ENCODE measurements at regions not wholly inside any gene's neighbourhood (a gene's known extent, or its start where the extent isn't known, plus 50 kb on each side); places are given as distances from the start of the nearest gene placed in this dataset.

DNA sequence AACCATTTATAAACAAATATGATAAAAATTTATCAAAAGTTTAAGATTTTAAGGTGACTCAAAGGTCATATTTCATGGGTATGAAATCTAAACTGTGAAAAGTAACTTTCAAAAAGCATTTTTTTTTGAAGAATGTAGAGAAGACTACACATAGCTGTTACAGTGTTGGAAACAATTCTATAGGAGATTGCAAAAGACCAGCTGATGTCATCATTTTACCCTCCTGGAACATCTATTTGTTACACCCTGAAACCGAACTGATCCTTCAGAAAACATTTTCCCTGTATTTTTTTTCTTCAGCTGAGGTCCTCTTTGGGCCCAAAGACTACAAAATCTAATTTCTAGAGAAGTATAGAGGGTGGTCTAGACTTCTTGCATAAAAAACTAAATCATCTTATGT is 297.5 kb upstream of the FERMT1 start:
- Histone ChIP-seq H3K9me3 (no peaks in the 10 kb centered on the region), H3K4me1 (no peaks in the 10 kb centered on the region), H3K36me3 (no peaks in the 10 kb centered on the region), H3K4me3 (no peak overlapping the region), H3K27ac (no peak overlapping the region), H3K27me3 (no peaks in the 10 kb centered on the region)
- TF ChIP-seq, protein P1, sequence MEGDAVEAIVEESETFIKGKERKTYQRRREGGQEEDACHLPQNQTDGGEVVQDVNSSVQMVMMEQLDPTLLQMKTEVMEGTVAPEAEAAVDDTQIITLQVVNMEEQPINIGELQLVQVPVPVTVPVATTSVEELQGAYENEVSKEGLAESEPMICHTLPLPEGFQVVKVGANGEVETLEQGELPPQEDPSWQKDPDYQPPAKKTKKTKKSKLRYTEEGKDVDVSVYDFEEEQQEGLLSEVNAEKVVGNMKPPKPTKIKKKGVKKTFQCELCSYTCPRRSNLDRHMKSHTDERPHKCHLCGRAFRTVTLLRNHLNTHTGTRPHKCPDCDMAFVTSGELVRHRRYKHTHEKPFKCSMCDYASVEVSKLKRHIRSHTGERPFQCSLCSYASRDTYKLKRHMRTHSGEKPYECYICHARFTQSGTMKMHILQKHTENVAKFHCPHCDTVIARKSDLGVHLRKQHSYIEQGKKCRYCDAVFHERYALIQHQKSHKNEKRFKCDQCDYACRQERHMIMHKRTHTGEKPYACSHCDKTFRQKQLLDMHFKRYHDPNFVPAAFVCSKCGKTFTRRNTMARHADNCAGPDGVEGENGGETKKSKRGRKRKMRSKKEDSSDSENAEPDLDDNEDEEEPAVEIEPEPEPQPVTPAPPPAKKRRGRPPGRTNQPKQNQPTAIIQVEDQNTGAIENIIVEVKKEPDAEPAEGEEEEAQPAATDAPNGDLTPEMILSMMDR (IDR thresholded peaks at IDR 0.05), result no peak
- intact Hi-C loops (cut with DNase I; ENCODE audit: low total_unique reads), result no loop called here
- DNase-seq, result no peak

DNA sequence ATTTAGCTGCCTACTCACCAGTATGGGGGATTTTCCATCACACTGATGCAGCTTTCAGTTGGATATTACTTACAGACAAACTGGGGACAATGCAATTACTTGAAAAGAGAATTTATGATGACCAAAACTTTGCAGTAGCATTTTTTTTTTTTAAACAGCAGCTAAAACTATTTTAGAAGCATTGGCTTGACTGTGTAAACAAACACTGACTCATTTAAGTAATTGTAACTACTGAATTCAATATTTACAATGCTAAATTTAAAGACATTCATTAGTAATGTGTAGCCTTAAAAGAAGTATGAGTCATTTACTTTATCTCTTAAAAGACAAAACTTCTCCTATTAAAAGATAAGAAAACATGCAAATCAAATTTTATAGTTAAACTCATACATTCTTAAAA is 295.9 kb upstream of the FERMT1 start:
- no peak overlapping the region for H3K27ac ChIP-seq
- intact Hi-C loops (cut with DNase I; ENCODE audit: low total_unique reads), result no loop called here
- H3K4me1 ChIP-seq, result no peaks in the 10 kb centered on the region
- TF ChIP-seq, protein P1 (IDR thresholded peaks at IDR 0.05), result no peak
- no peaks in the 10 kb centered on the region for H3K9me3 ChIP-seq
- no peak for DNase-seq
- H3K4me3 ChIP-seq, result no peak overlapping the region
- H3K36me3 ChIP-seq, result no peaks in the 10 kb centered on the region
- H3K27me3 ChIP-seq, result no peaks in the 10 kb centered on the region

DNA sequence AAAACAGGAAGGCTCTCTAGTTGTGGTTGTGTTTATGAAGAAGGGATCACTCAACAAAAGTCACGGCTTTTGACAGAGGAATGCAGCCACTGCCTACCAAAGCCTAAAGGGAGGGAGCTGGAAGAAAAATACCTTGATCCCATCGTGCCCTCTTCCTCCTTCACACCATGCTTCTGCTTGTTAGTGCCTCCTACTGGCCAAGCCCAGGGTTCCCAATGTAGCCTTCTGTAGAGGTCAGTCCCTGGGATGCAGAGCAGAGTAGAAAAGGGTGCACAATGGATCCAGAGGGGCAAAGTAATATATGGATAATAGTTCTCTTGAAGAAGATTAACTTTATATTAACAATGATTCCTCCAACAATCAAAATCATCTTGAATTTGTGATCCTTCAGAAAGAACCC is 293.5 kb upstream of the FERMT1 start:
- H3K4me3 ChIP-seq, result no peak overlapping the region
- no peaks in the 10 kb centered on the region for H3K27me3 ChIP-seq
- H3K36me3 ChIP-seq, result no peaks in the 10 kb centered on the region
- no peak for DNase-seq
- H3K9me3 ChIP-seq, result no peaks in the 10 kb centered on the region
- no peaks in the 10 kb centered on the region for H3K4me1 ChIP-seq
- H3K27ac ChIP-seq, result no peak overlapping the region
- intact Hi-C loops (cut with DNase I; ENCODE audit: low total_unique reads), result no loop called here
- TF ChIP-seq, protein P1 (IDR thresholded peaks at IDR 0.05), result no peak

DNA sequence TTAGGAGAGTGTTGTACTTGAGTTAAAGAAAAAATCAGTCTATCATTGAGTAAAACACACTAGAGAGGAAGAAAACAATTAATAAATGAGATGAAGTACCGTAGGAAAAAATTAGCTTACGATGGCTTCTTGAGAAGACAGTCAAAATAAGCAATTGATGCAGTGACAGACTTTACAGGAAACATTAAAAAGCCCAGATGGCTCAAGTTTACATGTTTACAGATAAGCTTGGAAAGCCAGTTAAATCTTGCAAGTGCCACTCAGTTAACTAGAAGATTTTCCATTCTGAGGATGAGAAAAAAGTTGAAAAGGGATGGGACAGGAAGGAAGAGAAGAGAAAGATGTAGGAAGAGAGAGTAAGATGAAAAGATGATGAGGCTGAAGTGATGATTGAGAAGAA is 288.8 kb upstream of the FERMT1 start:
- TF ChIP-seq, protein P1 (IDR thresholded peaks at IDR 0.05), result no peak

DNA sequence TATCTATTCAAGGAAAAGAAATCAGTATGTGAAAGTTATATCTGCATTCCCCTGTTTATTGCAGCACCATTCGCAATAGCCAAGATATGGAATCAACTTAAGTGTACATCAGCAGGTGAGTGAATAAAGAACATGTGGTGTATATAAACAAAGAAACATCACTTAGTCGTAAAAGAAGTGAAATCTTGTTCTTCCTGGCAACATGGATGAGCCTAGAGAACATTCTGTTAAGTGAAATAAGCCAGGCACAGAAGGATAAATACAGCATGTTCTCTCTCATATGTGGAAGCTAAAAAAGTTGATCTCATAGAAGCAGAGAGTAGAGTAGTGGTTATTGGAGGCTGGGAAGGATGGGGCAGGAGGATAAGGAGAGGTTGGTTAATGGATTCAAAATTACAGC is 287.9 kb upstream of the FERMT1 start:
- H3K4me3 ChIP-seq, result no peak overlapping the region
- H3K27ac ChIP-seq, result no peak overlapping the region
- TF ChIP-seq, protein P1 (IDR thresholded peaks at IDR 0.05), result no peak
- H3K9me3 ChIP-seq, result no peaks in the 10 kb centered on the region
- H3K36me3 ChIP-seq, result no peaks in the 10 kb centered on the region
- H3K27me3 ChIP-seq, result no peaks in the 10 kb centered on the region
- intact Hi-C loops (cut with DNase I; ENCODE audit: low total_unique reads), result no loop called here
- DNase-seq, result no peak
- H3K4me1 ChIP-seq, result no peaks in the 10 kb centered on the region

More for the DNA sequence above, 288.8 kb upstream of the FERMT1 start:
- DNase-seq, result no peak
- H3K36me3 ChIP-seq, result no peaks in the 10 kb centered on the region
- intact Hi-C loops (cut with DNase I; ENCODE audit: low total_unique reads), result no loop called here
- H3K4me1 ChIP-seq, result no peaks in the 10 kb centered on the region
- no peak overlapping the region for H3K4me3 ChIP-seq
- H3K27me3 ChIP-seq, result no peaks in the 10 kb centered on the region
- no peaks in the 10 kb centered on the region for H3K9me3 ChIP-seq
- H3K27ac ChIP-seq, result no peak overlapping the region

DNA sequence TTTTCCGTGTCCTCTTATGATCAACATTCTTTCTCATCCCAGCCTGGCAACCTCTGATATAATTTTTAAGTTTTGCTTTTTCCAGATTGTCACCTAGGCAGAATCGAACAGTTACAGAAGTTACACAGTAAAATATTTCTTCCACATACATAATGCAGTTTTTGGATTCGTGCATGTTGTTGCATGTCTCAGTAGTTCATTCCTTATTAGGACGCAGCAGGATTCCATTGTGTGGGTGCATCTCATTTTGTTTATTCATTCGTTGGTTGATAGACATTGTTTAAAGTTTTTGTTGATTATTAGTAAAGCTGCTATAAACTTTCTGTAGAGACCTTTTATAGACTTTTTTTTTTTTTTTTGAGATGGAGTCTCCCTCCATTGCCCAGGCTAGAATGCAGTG is 284.3 kb upstream of the FERMT1 start:
- TF ChIP-seq, protein P1 (IDR thresholded peaks at IDR 0.05), result no peak
- no peaks in the 10 kb centered on the region for H3K9me3 ChIP-seq
- no peaks in the 10 kb centered on the region for H3K36me3 ChIP-seq
- H3K27ac ChIP-seq, result no peak overlapping the region
- H3K27me3 ChIP-seq, result no peaks in the 10 kb centered on the region
- H3K4me1 ChIP-seq, result no peaks in the 10 kb centered on the region
- H3K4me3 ChIP-seq, result no peak overlapping the region
- DNase-seq, result no peak
- intact Hi-C loops (cut with DNase I; ENCODE audit: low total_unique reads), result no loop called here
